ENCODE measurements at regions not wholly inside any gene's neighbourhood (a gene's known extent, or its start where the extent isn't known, plus 50 kb on each side); places are given as distances from the start of the nearest gene placed in this dataset.

- ChIA-PET CTCF (no interaction called here), POLR2A (no interaction called here)
- no peak for TF ChIP-seq RNF2 (IDR thresholded peaks at IDR 0.05; ENCODE audit: borderline replicate concordance, low read depth)
- TF ChIP-seq EP300 (IDR thresholded peaks at IDR 0.05): no peak
- TF ChIP-seq FOSB (CRISPR knock-in tag; IDR thresholded peaks at IDR 0.05): no peak
- no peak for FAIRE-seq
- Histone ChIP-seq H3K9me3 (no peaks in the 10 kb centered on the region), H3K4me1 (no peaks in the 10 kb centered on the region), H3K27ac (no peak overlapping the region), H3K4me2 (no peak overlapping the region), H3K4me3 (no peak overlapping the region)
- WGBS (ENCODE audit: missing lambda C conversion rate): 24% methylated on average over 3 of the region's 3 CpGs
- ATAC-seq: no peak
- no peak for DNase-seq (ENCODE audit: low read depth in 1 of 2, low spot score in 1 of 2)
Measured at GRCh38 chr18:25843791-25844190, 246.6 kb downstream of the SS18 start.

DNA sequence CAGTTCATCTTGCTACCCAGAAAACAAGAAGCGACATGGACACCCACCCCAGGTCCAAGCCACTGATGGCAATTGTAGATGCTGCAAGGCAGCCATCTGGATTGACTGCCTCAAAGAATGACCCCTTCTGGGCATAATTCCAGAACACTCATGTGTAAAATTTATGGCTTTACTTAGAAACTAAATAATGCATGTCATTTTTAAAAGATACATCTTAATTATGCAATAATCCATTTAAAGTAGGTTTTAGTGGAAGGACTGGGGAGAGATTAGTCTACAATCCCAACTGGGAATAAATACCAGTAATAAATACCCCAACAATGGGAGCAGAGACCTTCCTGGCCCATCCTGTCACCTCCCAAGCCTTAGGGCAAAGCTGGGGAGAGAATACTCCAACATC lies 247.7 kb downstream of the SS18 start:
- no peak for ATAC-seq
- WGBS (ENCODE audit: missing lambda C conversion rate): 0% methylated on average over 1 of the region's 1 CpG

GRCh38 chr18:25834061-25834460 lies 256.4 kb downstream of the SS18 start:
- Histone ChIP-seq H3K4me2 (no peak overlapping the region), H3K27ac (no peak overlapping the region), H3K9me3 (no peaks in the 10 kb centered on the region), H3K4me1 (no peaks in the 10 kb centered on the region), H3K4me3 (no peak overlapping the region)
- no peak for TF ChIP-seq TP53 (CRISPR knock-in tag; IDR thresholded peaks at IDR 0.05)
- TF ChIP-seq POLR2AphosphoS2 (conservative IDR thresholded peaks at IDR 0.05; ENCODE audit: low read length): no peak
- no peak for TF ChIP-seq MYC (IDR thresholded peaks at IDR 0.05; ENCODE audit: borderline replicate concordance, low read length)
- TF ChIP-seq FOXS1 (CRISPR knock-in tag; IDR thresholded peaks at IDR 0.05): no peak
- TF ChIP-seq BHLHE40 (IDR thresholded peaks at IDR 0.05; ENCODE audit: low read depth, low read length): no peak
- TF ChIP-seq, protein P1, sequence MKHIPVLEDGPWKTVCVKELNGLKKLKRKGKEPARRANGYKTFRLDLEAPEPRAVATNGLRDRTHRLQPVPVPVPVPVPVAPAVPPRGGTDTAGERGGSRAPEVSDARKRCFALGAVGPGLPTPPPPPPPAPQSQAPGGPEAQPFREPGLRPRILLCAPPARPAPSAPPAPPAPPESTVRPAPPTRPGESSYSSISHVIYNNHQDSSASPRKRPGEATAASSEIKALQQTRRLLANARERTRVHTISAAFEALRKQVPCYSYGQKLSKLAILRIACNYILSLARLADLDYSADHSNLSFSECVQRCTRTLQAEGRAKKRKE (CRISPR knock-in tag; IDR thresholded peaks at IDR 0.05; ENCODE audit: low read depth): no peak
- no peak for TF ChIP-seq EHF (CRISPR knock-in tag; IDR thresholded peaks at IDR 0.05)
- TF ChIP-seq CTCF (IDR thresholded peaks at IDR 0.05): no peak
- TF ChIP-seq NFE2L2 (conservative IDR thresholded peaks at IDR 0.05; ENCODE audit: low read length): no peak
- TF ChIP-seq MAFK (IDR thresholded peaks at IDR 0.05; ENCODE audit: partially characterized antibody): no peak
- ATAC-seq: no peak
- ChIA-PET POLR2A (interaction anchor here (0.6 kb wide), 1 partner anchor 32 kb away, joined by 4 read pairs; no protein-coding TSS in a partner anchor), CTCF (no interaction called here)
- FAIRE-seq: no peak
- no peak for DNase-seq (ENCODE audit: low read depth in 1 of 2, low spot score in 1 of 2)
- WGBS (ENCODE audit: missing lambda C conversion rate): 17% methylated on average over 7 of the region's 8 CpGs

More for the DNA sequence above, 247.7 kb downstream of the SS18 start:
- H3K4me1 ChIP-seq: no peaks in the 10 kb centered on the region
- FAIRE-seq (no peak), DNase-seq (ENCODE audit: low read depth in 1 of 2, low spot score in 1 of 2) (no peak)
- H3K9me3 ChIP-seq: no peaks in the 10 kb centered on the region
- H3K4me2 ChIP-seq: no peak overlapping the region
- ChIA-PET POLR2A (no interaction called here), CTCF (no interaction called here)
- TF ChIP-seq MYC (IDR thresholded peaks at IDR 0.05; ENCODE audit: borderline replicate concordance, low read length) (no peak), RARB (CRISPR knock-in tag; IDR thresholded peaks at IDR 0.05) (no peak), CHD4 (IDR thresholded peaks at IDR 0.05; ENCODE audit: borderline replicate concordance) (no peak)
- H3K27ac ChIP-seq: no peak overlapping the region
- no peak overlapping the region for H3K4me3 ChIP-seq

GRCh38 chr18:25832001-25832604 lies 258.3 kb downstream of the SS18 start:
- ChIA-PET CTCF (interaction anchor here (0.9 to 1.6 kb wide), 4 partner anchors 9 to 1474 kb away, joined by 3 read pairs; no protein-coding TSS in a partner anchor), POLR2A (no interaction called here)
- no peak for FAIRE-seq

More at GRCh38 chr18:25832001-25832604, 258.3 kb downstream of the SS18 start:
- Histone ChIP-seq H3K9me3 (no peaks in the 10 kb centered on the region), H3K27ac (no peak overlapping the region), H3K4me1 (no peaks in the 10 kb centered on the region), H3K4me3 (no peak overlapping the region), H3K4me2 (no peak overlapping the region)
- TF ChIP-seq SMC3 (IDR thresholded peaks at IDR 0.05) (peak; percentile 49; the same call in 1 of the 3 replicates), CTCF (IDR thresholded peaks at IDR 0.05) (peak; percentile 44), TFCP2L1 (CRISPR knock-in tag; IDR thresholded peaks at IDR 0.05) (no peak), RAD21 (conservative IDR thresholded peaks at IDR 0.05 in 1 of 2, IDR thresholded peaks at IDR 0.05 in 1 of 2) (peak; percentile 31 to 58; a peak in 4 of 5 replicates)
- 3% methylated on average over 3 of the region's 3 CpGs for WGBS (ENCODE audit: missing lambda C conversion rate)
- peak; percentile 86 to 93 for ATAC-seq
- peak; percentile 17 to 31 for DNase-seq (ENCODE audit: low read depth in 1 of 2, low spot score in 1 of 2)

Data from A549 (cell line).